Upper lobe of left lung (tissue), 6 donors: ENCODE measurements at regions not wholly inside any gene's neighbourhood (a gene's known extent, or its start where the extent isn't known, plus 50 kb on each side); places are given as distances from the start of the nearest gene placed in this dataset.

ENCODE experiments used
- ATAC-seq, 2 donors: fragments of 200-7000 bp; cut with Tn5 transposase; one replicate each; pipeline ENCODE4 v1.9.1; 2022; ENCODE audit warnings: mild to moderate bottlenecking in 2 of 2, moderate library complexity in 2 of 2; ENCODE audit not compliant: low FRiP score in 2 of 2
- DNase-seq, 2 donors: peaks; one replicate each; pipeline ENCODE4 v3.0.0-alpha.2; 2019 to 2020
- H3K27ac ChIP-seq, 4 donors: fragments of 200-600 bp; sonication (generic); one replicate each; pipeline ENCODE4 v1.5.1; 2016 to 2019
- H3K27me3 ChIP-seq, 4 donors: fragments of 200-600 bp; sonication (generic); one replicate each; pipeline ENCODE4 v1.5.1; 2017 to 2019
- H3K36me3 ChIP-seq, 4 donors: fragments of 200-600 bp; sonication (generic); one replicate each; pipeline ENCODE4 v1.5.1; 2016 to 2019
- H3K4me1 ChIP-seq, 4 donors: fragments of 200-600 bp; sonication (generic); one replicate each; pipeline ENCODE4 v1.5.1; 2018 to 2019
- H3K4me3 ChIP-seq, 4 donors: fragments of 200-600 bp; sonication (generic); one replicate each; pipeline ENCODE4 v1.5.1; 2017 to 2019; ENCODE audit warnings: mild to moderate bottlenecking in 2 of 4, moderate library complexity in 1 of 4
- H3K9me3 ChIP-seq, 4 donors: fragments of 200-600 bp; sonication (generic); one replicate each; pipeline ENCODE4 v1.5.1; 2018 to 2019
- CTCF ChIP-seq, 6 experiments: fragments of 450-650 bp in 4 of 6; fragments of 200-600 bp in 2 of 6; sonication (generic) in 2 of 6; IDR thresholded peaks; one replicate each; pipeline ENCODE4 v1.5.1; 2016 to 2019; ENCODE audit warnings: antibody characterized with exemption in 6 of 6
- EP300 ChIP-seq, 4 donors: sonication (generic); formaldehyde crosslinking; IDR thresholded peaks; one replicate each; pipeline ENCODE4 v1.5.1; 2017; ENCODE audit warnings: antibody characterized with exemption in 4 of 4, control low read depth in 2 of 4
- POLR2A ChIP-seq, 4 donors: fragments of 450-650 bp; IDR thresholded peaks; one replicate each; pipeline ENCODE4 v1.5.1; 2016 to 2017; ENCODE audit warnings: antibody characterized with exemption in 4 of 4, mild to moderate bottlenecking in 2 of 4
- POLR2AphosphoS5 ChIP-seq, 2 donors: sonication (generic); formaldehyde crosslinking; IDR thresholded peaks; one replicate each; pipeline ENCODE4 v1.5.1; 2017; ENCODE audit warnings: antibody characterized with exemption in 2 of 2
- WGBS, 2 donors: methylation state at CpG; one replicate each; pipeline ENCODE4 v1.1.5; 2017 to 2018; 5-methylcytosine and 5-hydroxymethylcytosine counted together
- donor health status: DM: no; HTN: no; CAD: no; lungs with moderate emphysema.
- donor health status: DM: no; HTN: yes; CAD: no; lungs with severe emphysema.

- DNase-seq (no peak), ATAC-seq (no peak)
- no peak overlapping the region for H3K27ac ChIP-seq
- TF ChIP-seq POLR2A (IDR thresholded peaks at IDR 0.05) (no peak), POLR2AphosphoS5 (IDR thresholded peaks at IDR 0.05) (no peak), EP300 (IDR thresholded peaks at IDR 0.05) (no peak), CTCF (IDR thresholded peaks at IDR 0.05) (no peak)
- no peaks in the 10 kb centered on the region for H3K4me1 ChIP-seq
- H3K9me3 ChIP-seq, result no peaks in the 10 kb centered on the region
- H3K36me3 ChIP-seq, result no peaks in the 10 kb centered on the region
- no peak overlapping the region for H3K4me3 ChIP-seq
- WGBS, 2 donors, result 50% methylated on average over 8 to 9 of the region's 9 CpGs
- H3K27me3 ChIP-seq, result no peaks in the 10 kb centered on the region
Measured at GRCh38 chr5:147055850-147056566, 177.5 kb upstream of the PPP2R2B start.

GRCh38 chr5:147057051-147057450 lies 177.8 kb upstream of the STK32A start:
- Histone ChIP-seq H3K9me3 (no peaks in the 10 kb centered on the region), H3K27me3 (no peaks in the 10 kb centered on the region), H3K4me1 (no peaks in the 10 kb centered on the region), H3K27ac (no peak overlapping the region), H3K36me3 (no peaks in the 10 kb centered on the region), H3K4me3 (no peak overlapping the region)
- ATAC-seq (no peak), DNase-seq (no peak)
- 50 to 72% methylated on average over 1 of the region's 1 CpG for WGBS, 2 donors
- TF ChIP-seq EP300 (IDR thresholded peaks at IDR 0.05) (no peak), POLR2A (IDR thresholded peaks at IDR 0.05) (no peak), CTCF (IDR thresholded peaks at IDR 0.05) (no peak), POLR2AphosphoS5 (IDR thresholded peaks at IDR 0.05) (no peak)

GRCh38 chr5:147061431-147061830 lies 173.4 kb upstream of the STK32A start:
- 75 to 76% methylated on average over 4 of the region's 4 CpGs for WGBS, 2 donors

GRCh38 chr5:147062427-147062826 lies 172.4 kb upstream of the STK32A start:
- Histone ChIP-seq H3K4me1 (no peaks in the 10 kb centered on the region), H3K27ac (no peak overlapping the region), H3K9me3 (no peaks in the 10 kb centered on the region), H3K27me3 (no peaks in the 10 kb centered on the region), H3K36me3 (no peaks in the 10 kb centered on the region), H3K4me3 (no peak overlapping the region)
- 85 to 92% methylated on average over 4 of the region's 4 CpGs for WGBS, 2 donors
- ATAC-seq (no peak), DNase-seq (no peak)
- TF ChIP-seq POLR2AphosphoS5 (IDR thresholded peaks at IDR 0.05) (no peak), EP300 (IDR thresholded peaks at IDR 0.05) (no peak), POLR2A (IDR thresholded peaks at IDR 0.05) (no peak), CTCF (IDR thresholded peaks at IDR 0.05) (no peak)

More at GRCh38 chr5:147061431-147061830, 173.4 kb upstream of the STK32A start:
- no peaks in the 10 kb centered on the region for H3K36me3 ChIP-seq
- no peaks in the 10 kb centered on the region for H3K4me1 ChIP-seq
- no peak for DNase-seq
- H3K27me3 ChIP-seq, result no peaks in the 10 kb centered on the region
- ATAC-seq, result no peak
- no peak overlapping the region for H3K4me3 ChIP-seq
- H3K27ac ChIP-seq, result no peak overlapping the region
- no peaks in the 10 kb centered on the region for H3K9me3 ChIP-seq
- TF ChIP-seq CTCF (IDR thresholded peaks at IDR 0.05) (no peak), POLR2AphosphoS5 (IDR thresholded peaks at IDR 0.05) (no peak), POLR2A (IDR thresholded peaks at IDR 0.05) (no peak)

GRCh38 chr5:147063943-147064342 lies 170.9 kb upstream of the STK32A start:
- H3K4me1 ChIP-seq, result no peaks in the 10 kb centered on the region
- no peak for ATAC-seq

More at GRCh38 chr5:147063943-147064342, 170.9 kb upstream of the STK32A start:
- Histone ChIP-seq H3K4me3 (no peak overlapping the region), H3K9me3 (no peaks in the 10 kb centered on the region), H3K27me3 (no peaks in the 10 kb centered on the region), H3K36me3 (no peaks in the 10 kb centered on the region), H3K27ac (no peak overlapping the region)
- 88% methylated on average over 2 of the region's 2 CpGs for WGBS, 2 donors
- no peak for DNase-seq
- TF ChIP-seq POLR2A (IDR thresholded peaks at IDR 0.05), result no peak
- TF ChIP-seq POLR2AphosphoS5 (IDR thresholded peaks at IDR 0.05), result no peak
- TF ChIP-seq EP300 (IDR thresholded peaks at IDR 0.05), result no peak
- TF ChIP-seq CTCF (IDR thresholded peaks at IDR 0.05), result no peak
